ENCODE measurements at regions not wholly inside any gene's neighbourhood (a gene's known extent, or its start where the extent isn't known, plus 50 kb on each side); places are given as distances from the start of the nearest gene placed in this dataset.

DNA sequence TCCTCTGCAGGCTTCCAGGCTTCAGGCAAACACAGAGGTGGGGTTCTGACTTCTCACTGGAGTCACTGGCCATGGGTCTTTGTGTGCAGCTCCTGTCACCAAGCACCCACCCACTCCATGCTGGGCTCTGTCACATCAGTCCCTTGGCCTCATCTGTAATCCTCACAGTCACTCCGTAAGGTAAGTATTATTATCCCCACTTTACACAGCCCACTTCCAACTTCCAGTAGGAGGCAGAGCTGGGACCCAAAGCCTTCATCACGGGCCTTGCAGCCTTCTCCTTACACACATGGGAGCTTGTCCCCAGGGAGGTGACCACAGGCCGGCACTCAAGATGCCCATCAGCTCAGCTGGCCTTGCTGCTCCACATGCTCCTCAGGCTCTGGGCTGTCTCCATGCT lies 266.7 kb upstream of the B3GAT1 start:
- TF ChIP-seq, protein P1, sequence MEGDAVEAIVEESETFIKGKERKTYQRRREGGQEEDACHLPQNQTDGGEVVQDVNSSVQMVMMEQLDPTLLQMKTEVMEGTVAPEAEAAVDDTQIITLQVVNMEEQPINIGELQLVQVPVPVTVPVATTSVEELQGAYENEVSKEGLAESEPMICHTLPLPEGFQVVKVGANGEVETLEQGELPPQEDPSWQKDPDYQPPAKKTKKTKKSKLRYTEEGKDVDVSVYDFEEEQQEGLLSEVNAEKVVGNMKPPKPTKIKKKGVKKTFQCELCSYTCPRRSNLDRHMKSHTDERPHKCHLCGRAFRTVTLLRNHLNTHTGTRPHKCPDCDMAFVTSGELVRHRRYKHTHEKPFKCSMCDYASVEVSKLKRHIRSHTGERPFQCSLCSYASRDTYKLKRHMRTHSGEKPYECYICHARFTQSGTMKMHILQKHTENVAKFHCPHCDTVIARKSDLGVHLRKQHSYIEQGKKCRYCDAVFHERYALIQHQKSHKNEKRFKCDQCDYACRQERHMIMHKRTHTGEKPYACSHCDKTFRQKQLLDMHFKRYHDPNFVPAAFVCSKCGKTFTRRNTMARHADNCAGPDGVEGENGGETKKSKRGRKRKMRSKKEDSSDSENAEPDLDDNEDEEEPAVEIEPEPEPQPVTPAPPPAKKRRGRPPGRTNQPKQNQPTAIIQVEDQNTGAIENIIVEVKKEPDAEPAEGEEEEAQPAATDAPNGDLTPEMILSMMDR (IDR thresholded peaks at IDR 0.05) = no peak
- TF ChIP-seq TCF7L2 (IDR thresholded peaks at IDR 0.05; ENCODE audit: low read depth, low read length) (no peak), POLR2AphosphoS5 (IDR thresholded peaks at IDR 0.05; ENCODE audit: low read depth, low read length) (no peak)

Measured in Panc1 (cell line).